ENCODE measurements at regions not wholly inside any gene's neighbourhood (a gene's known extent, or its start where the extent isn't known, plus 50 kb on each side); places are given as distances from the start of the nearest gene placed in this dataset.

- Mint-ChIP-seq H3K9me3 (no peaks in the 10 kb centered on the region), H3K4me3 (no peak overlapping the region), H3K36me3 (ENCODE audit: low read depth) (peaks cover 4% of the 10 kb centered on the region), H3K27me3 (no peaks in the 10 kb centered on the region), H3K27ac (no peak overlapping the region), H3K4me1 (ENCODE audit: low read depth) (no peaks in the 10 kb centered on the region)
- no peak for ATAC-seq
- POLR2A ChIA-PET: no interaction called here
- intact Hi-C loops (cut with micrococcal nuclease): no loop called here
- CTCF ChIA-PET: no interaction called here
- DNase-seq: no peak
- no peak for TF ChIP-seq CTCF (IDR thresholded peaks at IDR 0.05)
These were observed 117.7 kb downstream of the TRMT11 start for GRCh38 chr6:126103993-126104392.

GRCh38 chr6:126107475-126108166 is 121.3 kb downstream of the TRMT11 start:
- DNase-seq (no peak), ATAC-seq (no peak)
- ChIA-PET CTCF (no interaction called here), POLR2A (no interaction called here)
- H3K4me1 Mint-ChIP-seq (ENCODE audit: low read depth): no peaks in the 10 kb centered on the region
- intact Hi-C loops (cut with micrococcal nuclease): no loop called here
- H3K9me3 Mint-ChIP-seq: no peaks in the 10 kb centered on the region
- no peaks in the 10 kb centered on the region for H3K27me3 Mint-ChIP-seq
- TF ChIP-seq CTCF (IDR thresholded peaks at IDR 0.05): no peak
- no peak overlapping the region for H3K27ac Mint-ChIP-seq
- H3K36me3 Mint-ChIP-seq (ENCODE audit: low read depth): peaks cover 4% of the 10 kb centered on the region
- no peak overlapping the region for H3K4me3 Mint-ChIP-seq

- no peak overlapping the region for H3K4me3 Mint-ChIP-seq
These were observed 124.4 kb downstream of the TRMT11 start for GRCh38 chr6:126110512-126111270.

GRCh38 chr6:126111327-126111726 is 125.0 kb downstream of the TRMT11 start:
- DNase-seq (no peak), ATAC-seq (no peak)
- no peaks in the 10 kb centered on the region for H3K27me3 Mint-ChIP-seq
- TF ChIP-seq CTCF (IDR thresholded peaks at IDR 0.05): no peak
- intact Hi-C loops (cut with micrococcal nuclease): no loop called here
- H3K27ac Mint-ChIP-seq: no peak overlapping the region
- no peaks in the 10 kb centered on the region for H3K9me3 Mint-ChIP-seq
- H3K36me3 Mint-ChIP-seq (ENCODE audit: low read depth): no peaks in the 10 kb centered on the region
- H3K4me3 Mint-ChIP-seq: no peak overlapping the region
- ChIA-PET POLR2A (no interaction called here), CTCF (no interaction called here)
- no peaks in the 10 kb centered on the region for H3K4me1 Mint-ChIP-seq (ENCODE audit: low read depth)

More at GRCh38 chr6:126110512-126111270, 124.4 kb downstream of the TRMT11 start:
- DNase-seq (no peak), ATAC-seq (no peak)
- no peaks in the 10 kb centered on the region for H3K27me3 Mint-ChIP-seq
- H3K9me3 Mint-ChIP-seq: no peaks in the 10 kb centered on the region
- CTCF ChIA-PET: no interaction called here
- TF ChIP-seq CTCF (IDR thresholded peaks at IDR 0.05): no peak
- H3K4me1 Mint-ChIP-seq (ENCODE audit: low read depth): no peaks in the 10 kb centered on the region
- intact Hi-C loops (cut with micrococcal nuclease): no loop called here
- POLR2A ChIA-PET: no interaction called here
- no peaks in the 10 kb centered on the region for H3K36me3 Mint-ChIP-seq (ENCODE audit: low read depth)
- no peak overlapping the region for H3K27ac Mint-ChIP-seq

GRCh38 chr6:126112171-126112632 is 125.9 kb downstream of the TRMT11 start:
- intact Hi-C loops (cut with micrococcal nuclease): no loop called here
- H3K4me3 Mint-ChIP-seq: no peak overlapping the region
- ChIA-PET CTCF (no interaction called here), POLR2A (interaction anchor here (0.5 kb wide), 1 partner anchor 1061 kb away, joined by 3 read pairs; no protein-coding TSS in a partner anchor)
- ATAC-seq (no peak), DNase-seq (no peak)
- H3K27me3 Mint-ChIP-seq: no peaks in the 10 kb centered on the region
- no peaks in the 10 kb centered on the region for H3K36me3 Mint-ChIP-seq (ENCODE audit: low read depth)
- no peak for TF ChIP-seq CTCF (IDR thresholded peaks at IDR 0.05)
- H3K9me3 Mint-ChIP-seq: no peaks in the 10 kb centered on the region
- H3K27ac Mint-ChIP-seq: no peak overlapping the region
- no peaks in the 10 kb centered on the region for H3K4me1 Mint-ChIP-seq (ENCODE audit: low read depth)

Measured in activated CD8-positive, alpha-beta T cell treated with anti-CD3 and anti-CD28 coated beads for 36 hours (primary cell).